Inferior parietal cortex (tissue), 1 donor: ENCODE measurements at regions not wholly inside any gene's neighbourhood (a gene's known extent, or its start where the extent isn't known, plus 50 kb on each side); places are given as distances from the start of the nearest gene placed in this dataset.
"Not testable (repeated sequence)": the region's sequence is repeated elsewhere in the genome, so short reads cannot be mapped to it uniquely, and the experiment has no call there.

Experiments used
- DNase-seq: peaks from one replicate; pipeline ENCODE4 v3.0.0-alpha.2; 2016; ENCODE audit errors: extremely low spot score

DNA sequence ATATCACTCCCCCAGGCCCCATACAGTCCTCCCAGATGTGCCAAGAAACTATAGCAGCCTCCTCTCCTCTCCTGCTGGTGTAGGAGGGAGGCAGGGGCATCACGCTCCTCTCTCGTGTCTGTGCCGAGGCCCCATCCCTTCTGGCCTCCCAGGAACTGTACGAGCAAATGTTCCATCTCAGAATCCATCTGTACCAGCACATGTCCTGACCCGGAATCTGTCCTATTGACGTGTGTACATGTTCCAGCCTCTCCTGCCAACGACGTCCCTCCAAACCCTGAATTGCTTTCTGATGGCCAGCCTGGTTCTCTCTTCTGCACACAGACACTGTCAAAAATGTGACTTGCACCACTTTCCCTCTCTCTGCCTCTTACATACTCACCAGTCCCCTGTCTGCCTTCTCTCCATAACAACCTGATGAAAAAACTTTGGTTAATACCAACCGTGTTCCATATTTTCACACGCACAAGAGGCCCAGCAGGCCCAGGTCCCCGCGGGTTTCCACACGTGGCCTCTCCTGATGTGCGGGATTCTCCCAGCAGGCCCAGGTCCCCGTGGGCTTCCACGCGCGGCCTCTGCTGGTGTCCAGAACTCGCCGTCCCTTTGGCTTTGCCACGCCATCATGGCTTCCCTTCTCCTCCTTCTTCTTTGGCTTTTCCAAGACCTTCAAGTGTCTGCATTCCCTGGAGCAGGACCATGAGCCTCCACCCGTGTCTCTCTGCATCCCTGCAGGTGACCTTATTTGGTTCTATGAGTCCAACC, 125.2 kb upstream of the THBS2 start:
- DNase-seq = no peak

DNA sequence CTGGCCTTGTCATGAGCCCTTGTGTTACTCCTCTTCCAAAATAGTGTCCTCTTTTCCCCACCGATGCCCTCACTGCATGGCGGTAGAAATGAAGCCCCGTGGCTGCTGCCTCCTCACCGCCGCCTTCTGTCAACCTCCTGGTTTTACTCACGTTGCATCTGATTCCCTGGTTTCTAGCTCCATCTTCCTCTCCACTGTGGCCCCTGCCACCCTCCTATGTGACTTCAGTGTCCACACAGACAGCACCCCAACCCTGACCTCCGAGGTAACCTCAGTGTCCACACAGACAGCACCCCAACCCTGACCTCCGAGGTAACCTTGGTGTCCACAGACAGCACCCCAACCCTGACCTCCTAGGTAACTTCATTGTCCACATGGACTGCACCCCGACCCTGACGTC, 122.8 kb upstream of the THBS2 start:
- no peak for DNase-seq

DNA sequence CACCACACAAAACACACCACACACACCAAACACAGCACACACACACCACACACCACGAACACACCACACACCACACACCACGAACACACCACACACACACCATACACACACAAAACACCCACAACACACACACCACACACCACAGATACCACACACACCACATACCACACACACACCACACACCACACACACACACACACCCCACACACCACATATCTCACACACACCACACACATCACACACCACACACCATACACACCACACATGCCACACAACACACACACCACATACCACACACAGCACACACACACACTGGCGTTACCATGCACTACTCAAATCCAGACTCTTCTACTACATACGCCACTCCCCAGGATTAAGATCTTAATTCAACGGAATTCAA, 118.9 kb upstream of the THBS2 start:
- no peak for DNase-seq

DNA sequence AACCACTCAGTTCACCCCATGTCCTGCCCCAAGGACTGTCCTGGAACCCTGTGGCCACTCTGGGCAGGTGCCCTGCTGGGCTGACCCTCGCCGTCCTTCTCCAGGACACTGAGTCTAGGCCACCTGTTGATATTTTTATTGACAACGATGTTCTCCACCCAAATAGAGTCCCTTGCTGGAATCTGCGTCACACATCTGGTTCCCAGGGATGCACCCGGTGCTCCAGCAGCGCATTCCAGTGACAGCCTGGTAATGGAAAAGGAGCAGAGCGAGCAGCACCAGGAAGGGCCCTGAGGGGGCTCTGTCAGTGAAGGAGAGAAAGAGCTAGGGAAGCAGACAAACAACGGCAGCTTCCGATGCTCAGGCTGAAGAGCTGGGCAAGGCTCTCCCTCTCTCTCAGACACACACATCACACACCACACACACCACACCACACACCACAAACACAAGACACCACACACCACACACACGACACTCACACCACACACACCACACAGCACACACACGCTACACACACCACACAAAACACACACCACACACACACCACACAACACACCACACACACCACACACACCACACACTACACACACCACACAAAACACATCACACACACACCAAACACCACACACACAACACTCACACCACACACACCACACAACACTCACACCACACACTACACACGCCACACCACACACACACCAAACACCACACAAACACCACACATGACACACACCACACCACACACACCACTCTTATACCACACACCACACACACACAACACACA, 117.9 kb upstream of the THBS2 start:
- no peak for DNase-seq

GRCh38 chr6:169370666-169371343, 117.2 kb upstream of the THBS2 start:
- DNase-seq = no peak

DNA sequence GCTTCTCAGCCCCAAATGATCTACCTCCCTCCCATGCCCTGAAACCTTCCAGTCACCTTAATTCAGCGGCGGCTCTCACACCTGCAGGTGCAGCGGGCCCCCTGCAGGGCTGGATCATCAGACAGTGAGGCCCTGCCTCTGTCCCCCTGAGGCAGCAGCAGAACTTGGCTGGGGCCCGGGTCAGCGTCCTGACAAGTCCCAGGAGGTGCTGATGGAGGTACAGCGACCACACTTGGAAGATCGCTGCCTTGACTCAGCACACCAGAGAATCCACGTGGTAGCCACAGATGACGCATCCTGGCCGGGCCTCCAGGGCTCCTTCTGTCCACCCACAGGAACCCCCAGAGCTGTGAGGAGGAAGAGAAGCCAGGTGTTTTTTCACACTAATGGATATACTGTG, 116.4 kb upstream of the THBS2 start:
- no peak for DNase-seq

DNA sequence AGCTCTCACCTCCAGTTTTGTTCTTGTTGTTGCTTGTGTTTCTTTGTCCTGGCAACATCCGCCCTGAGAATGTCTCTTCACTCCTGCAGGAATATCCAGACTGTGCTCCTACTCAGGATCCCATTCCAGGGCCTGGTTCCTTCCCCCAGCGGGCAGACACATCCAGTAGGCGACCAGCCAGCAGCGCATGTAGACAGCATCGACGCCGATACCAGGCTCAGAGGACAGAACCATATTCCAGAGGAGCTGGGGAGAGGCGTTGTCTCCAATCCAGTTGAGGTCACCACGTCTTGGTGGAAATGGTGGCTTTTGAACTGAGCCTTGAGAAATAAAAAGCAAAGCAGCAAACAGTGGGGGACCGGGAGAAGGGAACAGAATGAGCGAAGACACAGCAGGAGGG, 114.6 kb upstream of the THBS2 start:
- no peak for DNase-seq

DNA sequence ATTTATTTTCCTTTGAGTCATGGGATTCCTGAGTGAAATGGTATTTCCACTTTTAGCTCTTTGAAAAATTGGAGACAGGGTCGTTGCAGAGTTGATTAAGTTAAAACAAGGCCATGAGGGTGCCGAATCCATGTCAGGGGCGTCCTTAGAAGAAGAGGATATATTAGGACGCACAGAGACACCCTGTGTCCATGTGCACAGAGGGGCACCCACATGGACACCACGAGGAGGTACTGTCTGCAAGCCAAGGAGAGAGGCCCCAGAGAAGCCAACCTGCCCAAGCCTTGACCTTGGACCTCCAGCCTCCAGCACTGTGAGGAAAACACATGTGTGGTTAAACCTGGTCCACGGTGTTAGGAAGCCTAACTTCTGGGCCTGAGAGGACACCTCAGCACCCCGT, 113.9 kb upstream of the THBS2 start:
- DNase-seq = no peak

GRCh38 chr6:169366258-169366901, 112.7 kb upstream of the THBS2 start:
- DNase-seq = no peak

- no peak for DNase-seq
These were observed 112.1 kb upstream of the THBS2 start for GRCh38 chr6:169365567-169366257.

DNA sequence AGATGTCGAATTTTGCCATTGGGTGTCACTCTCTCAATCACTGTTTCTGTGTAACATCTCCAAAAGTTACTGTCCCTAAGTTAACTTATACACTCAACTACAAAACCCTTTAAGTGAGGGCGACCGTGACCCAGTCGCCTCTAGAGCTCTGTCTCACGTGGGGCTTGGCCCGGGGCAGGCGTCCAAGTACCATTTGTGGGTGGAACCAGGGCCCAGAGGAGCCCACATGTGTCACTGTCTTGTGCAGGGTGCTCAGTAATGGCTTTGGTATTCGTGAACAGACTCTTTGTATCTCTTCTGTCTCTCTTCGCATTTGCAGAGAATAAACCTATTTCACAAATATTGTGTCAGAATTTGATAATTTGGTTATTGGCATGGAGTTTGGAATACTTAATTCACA, 109.9 kb upstream of the THBS2 start:
- DNase-seq = no peak

GRCh38 chr6:169362501-169363121, 109.0 kb upstream of the THBS2 start:
- DNase-seq = no peak

- not testable (repeated sequence) for DNase-seq
These were observed 101.4 kb upstream of the THBS2 start for GRCh38 chr6:169355001-169355400.

DNA sequence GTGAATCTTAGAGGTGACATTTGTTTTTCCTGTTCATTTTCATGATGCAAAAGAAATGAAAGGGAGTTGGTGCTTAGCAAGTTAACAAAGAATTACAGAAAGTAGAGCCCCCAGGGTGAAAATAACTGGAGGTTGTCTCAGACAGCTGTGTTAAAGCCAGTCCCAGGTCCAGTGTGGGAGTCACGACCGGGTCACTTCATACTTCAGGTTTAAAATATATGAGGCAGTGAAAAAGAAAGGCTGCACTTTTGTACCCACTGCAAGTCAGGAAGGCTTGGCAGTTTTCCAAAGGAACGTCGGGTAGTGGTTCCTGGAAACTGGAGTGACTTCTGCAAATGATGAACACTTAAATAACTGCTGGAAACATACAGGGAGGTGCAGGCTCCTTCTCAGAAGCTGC, 91.5 kb upstream of the THBS2 start:
- DNase-seq = no peak

DNA sequence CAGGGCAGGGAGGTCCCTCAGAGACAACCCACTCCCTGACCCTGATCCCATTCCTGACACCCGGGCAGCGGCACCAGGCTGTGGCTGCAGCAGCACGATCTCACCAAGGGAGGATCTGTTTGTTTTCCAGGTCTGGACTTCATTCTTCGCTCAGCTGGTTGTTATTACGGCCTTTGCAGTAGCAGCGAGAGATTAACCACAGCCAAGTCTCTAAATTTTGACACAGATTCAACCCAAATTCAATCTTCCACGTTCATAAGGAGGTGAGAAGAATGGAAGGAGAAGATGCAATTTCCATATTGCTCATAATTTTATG, 91.1 kb upstream of the THBS2 start:
- DNase-seq = no peak

- no peak for DNase-seq
These were observed 90.5 kb upstream of the THBS2 start for GRCh38 chr6:169343886-169344749.

- DNase-seq = no peak
These were observed 89.1 kb upstream of the THBS2 start for GRCh38 chr6:169342710-169343109.

GRCh38 chr6:169341706-169342105, 88.1 kb upstream of the THBS2 start:
- DNase-seq = no peak

GRCh38 chr6:169341065-169341464, 87.4 kb upstream of the THBS2 start:
- DNase-seq = no peak

DNA sequence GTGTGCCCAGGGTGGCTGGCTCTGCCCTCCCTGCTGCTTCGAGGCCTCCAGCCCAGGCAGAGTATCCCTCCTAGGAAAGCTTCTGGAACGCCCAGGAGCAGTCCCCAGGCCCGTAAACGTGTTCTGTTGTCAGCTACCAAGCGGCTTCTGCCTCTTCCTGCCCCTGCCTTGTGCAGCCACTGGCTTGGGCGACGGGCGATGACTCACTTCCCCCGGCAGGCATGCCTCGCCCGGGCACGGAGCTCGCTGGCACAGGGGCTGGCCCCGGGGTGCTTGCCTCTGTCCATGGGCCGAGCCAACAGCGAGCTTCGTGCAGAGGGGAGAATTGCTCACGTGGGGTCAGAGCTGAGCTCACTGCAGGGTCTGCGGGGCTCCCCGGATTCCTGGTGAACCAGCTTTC, 86.7 kb upstream of the THBS2 start:
- DNase-seq = no peak
